OCI-LY7 (cell line): ENCODE measurements at regions not wholly inside any gene's neighbourhood (a gene's known extent, or its start where the extent isn't known, plus 50 kb on each side); places are given as distances from the start of the nearest gene placed in this dataset.

Source experiments
- BruUV-seq: library from RNA; stranded (reverse); fragments of 400-500 nt; replicated peaks from 2 replicates; lab custom pipeline; 2021; lab: Mats Ljungman, UMichigan
- CTCF ChIA-PET: fragments of 300-600 bp; sonication (Branson Sonifier 250); formaldehyde crosslinking; loops from one replicate; lab custom pipeline; 2022; ENCODE audit warnings: antibody characterized with exemption; ENCODE audit not compliant: unreplicated experiment; lab: Charles Lee
- POLR2A ChIA-PET: fragments of 300-600 bp; sonication (Branson Sonifier 250); formaldehyde crosslinking; loops from one replicate; lab custom pipeline; 2022; ENCODE audit warnings: antibody characterized with exemption; lab: Charles Lee
- DNase-seq: peaks from one replicate; pipeline ENCODE4 v3.0.0-alpha.2; 2015; ENCODE audit warnings: low spot score
- H2AFZ ChIP-seq: fragments of 200-600 bp; sonication (generic), shearing (Covaris generic); 2 replicates; pipeline ENCODE4 v1.6.1; 2014; ENCODE audit warnings: mild to moderate bottlenecking, antibody characterized with exemption, low read length, moderate library complexity
- H3K27ac ChIP-seq: fragments of 200-600 bp; sonication (generic); 2 replicates; pipeline ENCODE4 v1.5.1; 2014; ENCODE audit warnings: mixed run types, low read depth, mild to moderate bottlenecking, moderate library complexity, low read length, inconsistent platforms; ENCODE audit not compliant: poor library complexity, severe bottlenecking
- H3K36me3 ChIP-seq: fragments of 200-600 bp; sonication (generic); 2 replicates; pipeline ENCODE4 v1.6.1; 2014; ENCODE audit warnings: mild to moderate bottlenecking, antibody characterized with exemption, low read length, moderate library complexity, mixed read lengths; ENCODE audit not compliant: insufficient read depth
- H3K4me1 ChIP-seq: fragments of 200-600 bp; sonication (generic); 2 replicates; pipeline ENCODE4 v1.5.1; 2014; ENCODE audit warnings: mild to moderate bottlenecking, low read length; ENCODE audit not compliant: insufficient read depth, poor library complexity, severe bottlenecking
- H3K4me2 ChIP-seq: fragments of 200-600 bp; sonication (generic); 2 replicates; pipeline ENCODE4 v1.6.1; 2014; ENCODE audit warnings: mild to moderate bottlenecking, low read length
- H3K4me3 ChIP-seq: fragments of 200-600 bp; sonication (generic); 2 replicates; pipeline ENCODE4 v1.5.1; 2014; ENCODE audit warnings: mild to moderate bottlenecking, low read depth, low read length; ENCODE audit not compliant: poor library complexity, severe bottlenecking
- H3K79me2 ChIP-seq: fragments of 200-600 bp; sonication (generic); 2 replicates; pipeline ENCODE4 v1.6.1; 2016; ENCODE audit warnings: low read depth, mild to moderate bottlenecking, low read length, moderate library complexity, mixed read lengths; ENCODE audit not compliant: insufficient read depth
- H3K9me2 ChIP-seq: fragments of 200-600 bp; sonication (generic); 2 replicates; pipeline ENCODE4 v1.6.1; 2016; ENCODE audit warnings: mild to moderate bottlenecking, low read length, mixed read lengths; ENCODE audit not compliant: insufficient read depth
- H3K9me3 ChIP-seq: fragments of 200-600 bp; sonication (generic); 2 replicates; pipeline ENCODE4 v1.6.1; 2014; ENCODE audit warnings: mild to moderate bottlenecking, mixed run types, low read length, mixed read lengths
- H4K20me1 ChIP-seq: fragments of 200-600 bp; sonication (generic); 2 replicates; pipeline ENCODE4 v1.6.1; 2014; ENCODE audit warnings: mild to moderate bottlenecking, antibody characterized with exemption, low read length, moderate library complexity, mixed read lengths; ENCODE audit not compliant: insufficient read depth
- EZH2phosphoT487 ChIP-seq: fragments of 200-600 bp; sonication (generic); IDR thresholded peaks from 2 replicates; pipeline ENCODE4 v1.6.1; 2018; ENCODE audit warnings: low read depth, borderline replicate concordance, mild to moderate bottlenecking, mixed run types, antibody characterized with exemption, low read length, moderate library complexity, mixed read lengths
- intact Hi-C: fragments of 100-400 bp; cut with micrococcal nuclease; formaldehyde crosslinking; loops from one replicate; pipeline ENCODE4 v1.10.0; 2022; ENCODE audit not compliant: unreplicated experiment
- TF ChIP-seq, protein P1 (sequence below): fragments of 200-600 bp; sonication (generic); conservative IDR thresholded peaks from 2 replicates; pipeline ENCODE4 v1.5.1; 2014; ENCODE audit warnings: mild to moderate bottlenecking, antibody characterized with exemption, low read length, moderate library complexity, mixed read lengths

GRCh38 chr2:104620801-104621200 is 233.1 kb upstream of the POU3F3 start:
- POLR2A ChIA-PET: no interaction called here
- Histone ChIP-seq H3K9me2 (no peaks in the 10 kb centered on the region), H3K27ac (no peak overlapping the region), H3K36me3 (no peaks in the 10 kb centered on the region), H3K4me1 (no peaks in the 10 kb centered on the region), H2AFZ (no peak overlapping the region), H3K79me2 (no peaks in the 10 kb centered on the region), H3K9me3 (no peaks in the 10 kb centered on the region), H3K4me2 (no peak overlapping the region), H3K4me3 (no peak overlapping the region), H4K20me1 (no peaks in the 10 kb centered on the region)
- intact Hi-C loops: no loop called here
- BruUV-seq: no TSS peak
- TF ChIP-seq, protein P1, sequence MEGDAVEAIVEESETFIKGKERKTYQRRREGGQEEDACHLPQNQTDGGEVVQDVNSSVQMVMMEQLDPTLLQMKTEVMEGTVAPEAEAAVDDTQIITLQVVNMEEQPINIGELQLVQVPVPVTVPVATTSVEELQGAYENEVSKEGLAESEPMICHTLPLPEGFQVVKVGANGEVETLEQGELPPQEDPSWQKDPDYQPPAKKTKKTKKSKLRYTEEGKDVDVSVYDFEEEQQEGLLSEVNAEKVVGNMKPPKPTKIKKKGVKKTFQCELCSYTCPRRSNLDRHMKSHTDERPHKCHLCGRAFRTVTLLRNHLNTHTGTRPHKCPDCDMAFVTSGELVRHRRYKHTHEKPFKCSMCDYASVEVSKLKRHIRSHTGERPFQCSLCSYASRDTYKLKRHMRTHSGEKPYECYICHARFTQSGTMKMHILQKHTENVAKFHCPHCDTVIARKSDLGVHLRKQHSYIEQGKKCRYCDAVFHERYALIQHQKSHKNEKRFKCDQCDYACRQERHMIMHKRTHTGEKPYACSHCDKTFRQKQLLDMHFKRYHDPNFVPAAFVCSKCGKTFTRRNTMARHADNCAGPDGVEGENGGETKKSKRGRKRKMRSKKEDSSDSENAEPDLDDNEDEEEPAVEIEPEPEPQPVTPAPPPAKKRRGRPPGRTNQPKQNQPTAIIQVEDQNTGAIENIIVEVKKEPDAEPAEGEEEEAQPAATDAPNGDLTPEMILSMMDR: no peak
- TF ChIP-seq EZH2phosphoT487: no peak
- CTCF ChIA-PET: no interaction called here
- no peak for DNase-seq

DNA sequence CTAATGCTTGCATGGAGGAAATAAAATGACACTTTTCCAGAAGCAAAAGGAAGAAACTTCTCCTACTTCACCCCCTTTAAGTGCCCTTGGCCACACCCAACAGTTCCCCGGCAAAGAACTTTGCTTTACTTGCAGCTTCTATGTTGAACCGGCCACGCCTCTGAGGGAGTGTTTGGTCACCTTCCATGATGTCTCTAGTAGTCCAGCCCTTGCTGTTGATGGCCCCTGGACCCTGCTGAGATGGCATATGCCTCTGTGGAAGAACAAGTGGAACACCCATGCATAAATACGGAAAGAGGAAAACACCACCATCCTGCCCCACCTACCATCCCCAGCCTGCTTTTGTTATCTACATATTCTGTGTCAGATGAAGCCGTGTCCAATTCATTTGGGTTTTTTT is 218.3 kb upstream of the POU3F3 start:
- no TSS peak for BruUV-seq
- no peak overlapping the region for H3K4me3 ChIP-seq
- POLR2A ChIA-PET: interaction anchor here (0.6 kb wide), 1 partner anchor 296 kb away, joined by 4 read pairs; no protein-coding TSS in a partner anchor
- no peak overlapping the region for H2AFZ ChIP-seq
- intact Hi-C loops: no loop called here
- CTCF ChIA-PET: no interaction called here
- TF ChIP-seq EZH2phosphoT487: no peak
- TF ChIP-seq, protein P1: no peak
- H3K9me2 ChIP-seq: no peaks in the 10 kb centered on the region
- no peak overlapping the region for H3K27ac ChIP-seq
- no peaks in the 10 kb centered on the region for H4K20me1 ChIP-seq
- no peaks in the 10 kb centered on the region for H3K4me1 ChIP-seq
- H3K9me3 ChIP-seq: no peaks in the 10 kb centered on the region
- H3K79me2 ChIP-seq: no peaks in the 10 kb centered on the region
- DNase-seq: no peak
- no peaks in the 10 kb centered on the region for H3K36me3 ChIP-seq
- H3K4me2 ChIP-seq: no peak overlapping the region

DNA sequence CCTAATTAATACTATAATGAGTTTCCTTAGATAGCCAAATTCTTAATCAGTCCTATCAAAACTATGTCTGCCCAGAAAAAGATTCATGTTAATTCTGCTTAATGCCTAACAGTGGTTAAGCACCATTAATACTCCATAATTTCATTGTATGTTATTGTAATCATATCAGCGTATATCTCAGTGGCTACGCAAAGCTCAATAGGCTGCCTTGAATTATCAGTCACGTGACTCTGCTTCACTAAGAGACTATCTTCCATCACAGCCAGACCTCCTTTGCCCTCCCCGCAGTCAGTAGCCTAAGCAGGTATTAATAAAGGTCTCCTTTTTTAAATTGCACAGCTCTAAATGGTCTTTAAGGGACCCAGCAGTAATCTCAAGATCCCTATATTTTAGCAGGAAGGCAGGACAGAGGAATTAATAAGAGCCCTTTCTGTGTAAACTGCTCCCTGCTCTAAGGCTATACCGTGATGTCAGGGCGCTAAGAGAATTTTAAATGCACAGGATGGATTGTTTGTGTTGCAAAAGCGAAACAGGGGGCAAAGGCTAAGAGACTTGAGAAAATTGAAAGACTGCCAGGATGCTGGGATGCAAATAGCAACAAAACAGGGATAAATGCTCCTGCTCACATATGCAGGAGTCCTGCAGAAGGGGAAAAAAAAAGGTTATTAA is 215.6 kb upstream of the POU3F3 start:
- H3K4me1 ChIP-seq: no peaks in the 10 kb centered on the region
- H3K9me3 ChIP-seq: no peaks in the 10 kb centered on the region
- BruUV-seq: no TSS peak
- no peak overlapping the region for H3K27ac ChIP-seq
- H3K9me2 ChIP-seq: no peaks in the 10 kb centered on the region
- ChIA-PET CTCF (no interaction called here), POLR2A (no interaction called here)
- no peak overlapping the region for H3K4me3 ChIP-seq
- H3K4me2 ChIP-seq: no peak overlapping the region
- H3K79me2 ChIP-seq: no peaks in the 10 kb centered on the region
- TF ChIP-seq EZH2phosphoT487: no peak
- TF ChIP-seq, protein P1: no peak
- no peaks in the 10 kb centered on the region for H4K20me1 ChIP-seq
- no peaks in the 10 kb centered on the region for H3K36me3 ChIP-seq
- no peak overlapping the region for H2AFZ ChIP-seq
- no peak for DNase-seq
- intact Hi-C loops: no loop called here
